ENCODE measurements at regions not wholly inside any gene's neighbourhood (a gene's known extent, or its start where the extent isn't known, plus 50 kb on each side); places are given as distances from the start of the nearest gene placed in this dataset.

DNA sequence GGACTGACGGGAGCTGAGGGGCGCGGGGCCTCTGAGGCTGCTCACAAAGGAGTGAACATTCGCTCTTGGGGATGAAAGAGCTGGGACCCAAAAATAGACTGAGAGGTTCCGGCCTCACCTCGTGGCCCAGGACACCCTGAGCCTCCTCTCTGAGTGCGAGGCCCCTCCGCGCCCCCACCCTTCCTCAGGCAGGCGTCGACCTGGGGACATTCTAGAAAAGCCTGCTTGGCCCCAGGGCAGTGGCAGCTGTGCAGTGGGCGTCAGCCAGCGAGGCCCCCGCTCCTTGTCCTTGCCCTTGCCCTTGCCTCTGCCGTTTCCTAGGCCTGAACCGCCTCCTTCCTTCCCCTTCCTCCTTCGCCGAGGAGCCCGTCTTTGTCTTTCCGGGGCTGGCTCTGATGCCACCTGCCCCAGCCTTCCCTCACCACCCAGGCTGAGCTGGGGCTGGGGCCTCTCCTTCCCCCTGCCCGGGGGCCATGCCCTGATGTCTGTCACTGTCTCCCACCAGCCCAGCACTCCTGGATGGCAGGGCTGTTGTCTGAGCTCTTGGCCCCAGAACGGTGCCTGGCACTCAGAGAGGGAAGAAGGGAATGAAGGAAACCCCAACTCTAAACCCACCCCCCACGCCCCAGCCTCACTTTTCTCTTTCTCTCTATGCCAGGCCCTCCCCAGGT lies 208.2 kb upstream of the RTL1 start:
- Histone ChIP-seq H3K79me2 (ENCODE audit: insufficient read depth, low read depth, low read length) (no peaks in the 10 kb centered on the region), H3K9me3 (ENCODE audit: low read length) (no peaks in the 10 kb centered on the region), H2AFZ (ENCODE audit: low read length) (no peak overlapping the region), H3K4me1 (ENCODE audit: insufficient read depth, low read length, poor library complexity, severe bottlenecking) (no peaks in the 10 kb centered on the region), H3K36me3 (ENCODE audit: insufficient read depth, low read length) (no peaks in the 10 kb centered on the region), H3K9me2 (ENCODE audit: insufficient read depth, low read length) (no peaks in the 10 kb centered on the region), H3K27ac (ENCODE audit: low read depth, low read length, poor library complexity, severe bottlenecking) (no peak overlapping the region), H3K4me3 (ENCODE audit: low read depth, low read length, poor library complexity, severe bottlenecking) (no peak overlapping the region), H3K4me2 (ENCODE audit: low read length) (no peak overlapping the region), H4K20me1 (ENCODE audit: insufficient read depth, low read length) (no peaks in the 10 kb centered on the region)
- intact Hi-C loops (cut with micrococcal nuclease; ENCODE audit: unreplicated experiment), result no loop called here
- ChIA-PET CTCF (ENCODE audit: unreplicated experiment) (no interaction called here), POLR2A (no interaction called here)
- no peak for DNase-seq (ENCODE audit: low spot score)
- no TSS peak for BruUV-seq (replicated peaks)
- no peak for TF ChIP-seq EZH2phosphoT487 (IDR thresholded peaks at IDR 0.05; ENCODE audit: borderline replicate concordance, low read depth, low read length)
- TF ChIP-seq, protein P1, sequence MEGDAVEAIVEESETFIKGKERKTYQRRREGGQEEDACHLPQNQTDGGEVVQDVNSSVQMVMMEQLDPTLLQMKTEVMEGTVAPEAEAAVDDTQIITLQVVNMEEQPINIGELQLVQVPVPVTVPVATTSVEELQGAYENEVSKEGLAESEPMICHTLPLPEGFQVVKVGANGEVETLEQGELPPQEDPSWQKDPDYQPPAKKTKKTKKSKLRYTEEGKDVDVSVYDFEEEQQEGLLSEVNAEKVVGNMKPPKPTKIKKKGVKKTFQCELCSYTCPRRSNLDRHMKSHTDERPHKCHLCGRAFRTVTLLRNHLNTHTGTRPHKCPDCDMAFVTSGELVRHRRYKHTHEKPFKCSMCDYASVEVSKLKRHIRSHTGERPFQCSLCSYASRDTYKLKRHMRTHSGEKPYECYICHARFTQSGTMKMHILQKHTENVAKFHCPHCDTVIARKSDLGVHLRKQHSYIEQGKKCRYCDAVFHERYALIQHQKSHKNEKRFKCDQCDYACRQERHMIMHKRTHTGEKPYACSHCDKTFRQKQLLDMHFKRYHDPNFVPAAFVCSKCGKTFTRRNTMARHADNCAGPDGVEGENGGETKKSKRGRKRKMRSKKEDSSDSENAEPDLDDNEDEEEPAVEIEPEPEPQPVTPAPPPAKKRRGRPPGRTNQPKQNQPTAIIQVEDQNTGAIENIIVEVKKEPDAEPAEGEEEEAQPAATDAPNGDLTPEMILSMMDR (conservative IDR thresholded peaks at IDR 0.05; ENCODE audit: low read length), result no peak

DNA sequence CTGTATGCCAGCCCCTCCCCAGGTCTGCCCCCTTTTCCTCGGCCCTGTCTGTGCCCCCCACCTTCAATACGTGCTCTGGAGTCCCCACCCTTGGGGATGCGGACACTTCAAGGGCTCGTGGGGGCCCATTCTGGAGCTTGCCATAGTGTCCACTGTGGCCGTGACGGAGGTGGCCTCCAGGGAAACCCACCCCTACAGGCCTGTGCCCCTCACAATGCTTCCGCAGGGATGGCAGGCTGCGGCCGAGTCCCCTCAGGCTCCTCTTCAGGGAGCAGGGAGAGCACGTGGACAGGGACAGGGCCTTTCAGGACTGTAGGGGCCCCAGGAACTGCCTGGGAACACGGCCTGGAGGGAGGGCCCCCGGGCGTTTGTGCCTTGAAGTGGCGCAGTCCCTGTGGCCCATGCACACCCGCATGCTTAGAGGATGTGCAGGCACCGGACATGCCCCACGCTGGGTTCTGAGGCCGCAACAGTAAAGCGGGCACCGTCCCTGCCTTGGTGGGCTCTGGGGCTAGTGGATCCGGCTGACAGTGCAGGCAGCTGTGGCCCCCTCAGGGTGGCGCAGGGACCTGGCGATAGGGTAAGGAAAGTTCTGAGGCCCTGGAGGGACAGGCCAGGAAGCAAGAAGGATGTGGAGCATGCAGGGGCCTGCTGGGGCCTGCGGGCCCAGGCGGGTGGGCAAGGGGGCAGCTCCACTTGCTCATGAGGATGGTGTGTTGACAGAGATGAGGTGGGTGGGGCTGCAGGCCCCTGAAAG lies 209.0 kb upstream of the RTL1 start:
- H3K4me1 ChIP-seq (ENCODE audit: insufficient read depth, low read length, poor library complexity, severe bottlenecking), result no peaks in the 10 kb centered on the region
- H3K4me3 ChIP-seq (ENCODE audit: low read depth, low read length, poor library complexity, severe bottlenecking), result no peak overlapping the region
- intact Hi-C loops (cut with micrococcal nuclease; ENCODE audit: unreplicated experiment), result no loop called here
- H2AFZ ChIP-seq (ENCODE audit: low read length), result no peak overlapping the region
- no peak for DNase-seq (ENCODE audit: low spot score)
- POLR2A ChIA-PET, result no interaction called here
- H3K9me2 ChIP-seq (ENCODE audit: insufficient read depth, low read length), result no peaks in the 10 kb centered on the region
- no peaks in the 10 kb centered on the region for H3K9me3 ChIP-seq (ENCODE audit: low read length)
- no TSS peak for BruUV-seq (replicated peaks)
- no peak overlapping the region for H3K4me2 ChIP-seq (ENCODE audit: low read length)
- H3K27ac ChIP-seq (ENCODE audit: low read depth, low read length, poor library complexity, severe bottlenecking), result no peak overlapping the region
- H3K36me3 ChIP-seq (ENCODE audit: insufficient read depth, low read length), result no peaks in the 10 kb centered on the region
- no peaks in the 10 kb centered on the region for H3K79me2 ChIP-seq (ENCODE audit: insufficient read depth, low read depth, low read length)
- H4K20me1 ChIP-seq (ENCODE audit: insufficient read depth, low read length), result no peaks in the 10 kb centered on the region
- TF ChIP-seq EZH2phosphoT487 (IDR thresholded peaks at IDR 0.05; ENCODE audit: borderline replicate concordance, low read depth, low read length), result no peak
- TF ChIP-seq, protein P1 (conservative IDR thresholded peaks at IDR 0.05; ENCODE audit: low read length), result no peak
- CTCF ChIA-PET (ENCODE audit: unreplicated experiment), result no interaction called here

DNA sequence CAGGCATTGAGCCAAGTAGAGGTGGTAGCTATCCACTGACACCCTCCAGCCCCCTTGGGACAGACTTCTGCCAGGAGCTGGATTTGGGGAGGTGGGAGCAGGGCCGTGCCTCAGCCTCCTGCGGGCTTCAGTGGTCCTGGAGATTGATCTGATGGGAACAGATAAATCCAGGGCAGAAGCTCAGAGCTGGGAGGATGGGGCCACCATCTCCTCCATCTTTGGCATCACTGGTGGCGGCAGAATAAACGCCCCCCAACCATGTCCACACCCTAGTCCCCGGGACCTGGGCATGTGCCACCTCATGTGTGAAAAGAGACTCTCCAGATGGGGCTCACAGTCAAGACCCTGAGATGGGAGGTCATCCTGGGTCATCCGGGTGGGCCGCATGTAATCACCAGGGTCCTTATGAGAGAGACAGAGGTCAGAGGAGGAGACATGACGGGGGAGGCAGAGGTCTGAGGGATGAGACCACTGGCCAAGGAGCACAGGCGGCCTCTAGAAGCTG lies 209.6 kb upstream of the RTL1 start:
- no peaks in the 10 kb centered on the region for H3K4me1 ChIP-seq (ENCODE audit: insufficient read depth, low read length, poor library complexity, severe bottlenecking)
- no peaks in the 10 kb centered on the region for H3K79me2 ChIP-seq (ENCODE audit: insufficient read depth, low read depth, low read length)
- H3K9me3 ChIP-seq (ENCODE audit: low read length), result no peaks in the 10 kb centered on the region
- BruUV-seq (replicated peaks), result no TSS peak
- DNase-seq (ENCODE audit: low spot score), result no peak
- H4K20me1 ChIP-seq (ENCODE audit: insufficient read depth, low read length), result no peaks in the 10 kb centered on the region
- no peak overlapping the region for H3K4me2 ChIP-seq (ENCODE audit: low read length)
- ChIA-PET POLR2A (no interaction called here), CTCF (ENCODE audit: unreplicated experiment) (no interaction called here)
- no peak overlapping the region for H3K4me3 ChIP-seq (ENCODE audit: low read depth, low read length, poor library complexity, severe bottlenecking)
- H3K9me2 ChIP-seq (ENCODE audit: insufficient read depth, low read length), result no peaks in the 10 kb centered on the region
- H3K27ac ChIP-seq (ENCODE audit: low read depth, low read length, poor library complexity, severe bottlenecking), result no peak overlapping the region
- intact Hi-C loops (cut with micrococcal nuclease; ENCODE audit: unreplicated experiment), result no loop called here
- no peak overlapping the region for H2AFZ ChIP-seq (ENCODE audit: low read length)
- H3K36me3 ChIP-seq (ENCODE audit: insufficient read depth, low read length), result no peaks in the 10 kb centered on the region
- TF ChIP-seq EZH2phosphoT487 (IDR thresholded peaks at IDR 0.05; ENCODE audit: borderline replicate concordance, low read depth, low read length), result no peak
- TF ChIP-seq, protein P1 (conservative IDR thresholded peaks at IDR 0.05; ENCODE audit: low read length), result no peak

Measured in OCI-LY7 (cell line).